ENCODE measurements at regions not wholly inside any gene's neighbourhood (a gene's known extent, or its start where the extent isn't known, plus 50 kb on each side); places are given as distances from the start of the nearest gene placed in this dataset.
"Not testable (repeated sequence)": the region's sequence is repeated elsewhere in the genome, so short reads cannot be mapped to it uniquely, and the experiment has no call there.

DNA sequence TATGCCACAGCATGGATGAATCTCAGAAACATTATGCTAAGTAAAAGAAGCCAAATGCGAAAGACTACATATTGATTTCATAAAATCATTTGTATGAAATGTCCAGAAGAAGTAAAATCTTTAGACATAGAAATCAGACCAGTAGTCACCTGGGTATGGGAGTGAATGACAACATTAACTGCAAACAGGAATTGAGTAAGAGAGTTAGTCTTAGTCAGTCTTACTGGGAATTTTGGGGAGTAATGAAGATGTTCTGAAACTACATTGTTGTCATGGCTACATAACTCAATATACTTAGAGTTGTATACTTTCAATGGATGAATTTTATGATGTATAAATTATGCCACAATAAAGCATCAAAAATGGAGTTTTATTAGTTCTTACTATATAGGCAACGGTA, 107.8 kb upstream of the CHORDC1 start:
- DNase-seq: no peak

- no peak for DNase-seq
These were observed 106.2 kb upstream of the CHORDC1 start for GRCh38 chr11:90329043-90329442.

GRCh38 chr11:90326647-90327046, 103.8 kb upstream of the CHORDC1 start:
- DNase-seq: no peak

GRCh38 chr11:90323289-90323688, 100.4 kb upstream of the CHORDC1 start:
- no peak for DNase-seq

GRCh38 chr11:90321018-90321417, 98.2 kb upstream of the CHORDC1 start:
- no peak for DNase-seq

DNA sequence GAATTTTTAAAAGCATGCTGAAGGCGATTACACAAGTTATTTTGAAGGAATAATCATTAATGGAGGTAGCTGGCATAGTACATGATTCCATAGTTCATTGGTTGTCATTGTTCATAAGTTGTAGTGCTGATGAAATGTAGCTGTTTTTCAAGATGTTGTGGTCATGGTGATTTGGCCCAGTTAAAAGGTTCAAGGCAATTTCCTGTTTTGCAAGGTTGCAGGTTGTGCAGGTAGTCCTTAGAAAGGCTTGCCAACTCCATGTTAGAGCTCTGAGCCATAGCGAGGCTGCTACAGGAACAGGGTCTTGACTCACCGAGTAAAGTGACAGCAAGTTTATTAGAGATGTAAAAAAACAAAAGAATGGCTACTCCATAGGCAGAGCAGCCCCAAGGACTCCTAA, 95.8 kb upstream of the CHORDC1 start:
- DNase-seq: no peak

DNA sequence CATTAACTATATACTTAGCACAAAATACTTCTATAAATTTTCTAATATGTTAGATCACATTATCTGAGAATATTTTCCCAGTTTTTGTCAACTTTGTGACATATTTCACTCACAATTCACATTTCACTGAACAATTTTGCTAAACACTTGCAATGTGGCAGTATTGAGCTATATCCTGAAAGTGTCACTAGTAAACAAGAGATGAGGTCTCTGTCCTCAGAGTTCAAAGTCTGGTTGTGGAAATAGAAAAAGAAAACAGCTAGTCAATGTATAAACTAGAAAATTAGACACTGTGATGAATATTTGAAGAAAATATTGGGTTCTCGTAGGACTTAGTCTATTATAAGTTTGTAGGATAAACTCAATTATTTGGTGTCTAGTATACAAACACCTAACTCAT, 87.4 kb upstream of the CHORDC1 start:
- DNase-seq: no peak

DNA sequence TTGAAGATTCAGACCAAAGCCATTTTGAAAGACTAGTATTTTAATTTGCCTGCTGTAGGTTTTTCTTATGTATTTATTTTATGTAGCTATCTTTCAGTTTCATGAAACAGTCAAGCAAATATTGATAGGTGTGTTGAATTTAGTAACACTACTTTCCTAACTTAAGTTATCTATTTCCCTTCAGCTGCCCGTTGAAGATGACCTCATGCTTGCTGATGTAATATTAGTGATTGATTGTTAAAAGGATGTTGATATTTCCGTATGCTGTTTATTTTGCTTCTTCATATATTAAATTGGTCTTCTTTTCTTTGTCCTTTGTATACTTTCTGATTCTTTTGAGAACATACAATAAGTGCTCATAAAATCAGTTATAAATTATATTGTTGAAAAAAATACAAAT, 86.8 kb upstream of the CHORDC1 start:
- DNase-seq: no peak

DNA sequence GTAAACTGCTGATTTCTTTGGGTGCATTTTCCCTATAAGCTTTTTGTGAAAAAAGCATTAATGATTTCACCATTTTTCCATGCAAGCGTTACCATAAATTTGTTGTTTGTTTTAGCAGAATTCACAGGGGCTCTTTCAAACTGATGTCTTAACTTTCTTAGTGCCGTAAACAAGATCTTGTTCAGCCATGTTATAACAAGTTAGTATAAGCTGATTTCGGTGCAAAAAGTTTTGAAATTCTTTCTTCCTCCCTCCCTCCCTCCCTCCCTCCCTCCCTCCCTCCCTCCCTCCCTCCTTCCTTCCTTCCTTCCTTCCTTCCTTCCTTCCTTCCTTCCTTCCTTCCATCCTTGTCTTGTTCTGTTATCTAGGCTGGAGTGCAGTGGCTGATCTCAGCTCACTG, 71.7 kb upstream of the CHORDC1 start:
- DNase-seq: no peak

DNA sequence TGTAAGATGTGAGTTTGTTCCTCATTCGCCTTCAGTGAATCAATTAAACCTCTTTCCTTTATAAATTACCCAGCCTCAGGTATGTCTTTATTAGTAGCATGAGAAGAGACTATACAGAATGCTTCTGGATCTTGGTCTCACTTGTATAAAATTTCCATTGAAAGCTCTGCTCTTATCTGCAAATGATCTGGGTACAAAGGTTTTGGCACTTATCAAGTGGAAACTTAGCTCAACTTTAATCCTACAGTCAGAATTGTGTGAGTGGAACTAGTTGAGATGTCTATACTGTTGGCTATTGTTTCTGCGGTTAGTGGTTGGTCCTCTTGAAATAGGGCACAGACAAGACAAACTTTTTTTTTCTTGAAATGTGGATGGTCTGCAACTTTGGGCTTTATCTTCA, 71.2 kb upstream of the CHORDC1 start:
- DNase-seq: no peak

DNA sequence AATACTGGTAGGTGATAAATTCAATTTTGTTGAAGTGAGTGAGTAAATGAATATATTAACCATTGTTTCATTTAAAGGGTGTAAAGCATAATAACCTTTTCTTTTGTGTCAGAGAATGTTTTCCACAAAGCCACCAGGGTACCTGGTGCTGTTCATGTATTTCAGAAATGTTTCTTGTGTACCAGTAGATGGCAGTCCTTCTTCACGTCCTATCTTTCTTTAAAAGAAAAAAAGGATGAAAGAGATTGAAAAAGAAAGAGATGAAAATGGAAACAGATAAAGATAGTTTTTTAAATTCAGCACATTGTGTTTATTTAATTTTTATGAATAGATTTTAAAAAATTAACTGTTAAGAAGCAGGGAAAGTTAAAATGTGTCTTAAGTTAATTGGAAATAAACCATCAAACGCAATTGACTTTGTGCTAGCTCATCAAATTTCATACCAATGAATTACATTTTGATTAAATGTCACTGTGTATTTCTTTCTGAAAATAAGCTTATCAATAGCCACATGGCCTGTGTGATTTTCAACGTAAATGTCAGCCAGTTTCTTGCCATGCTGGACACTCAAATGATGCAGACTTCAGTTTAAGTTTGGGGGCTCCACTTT, 65.5 kb upstream of the CHORDC1 start:
- DNase-seq: no peak

DNA sequence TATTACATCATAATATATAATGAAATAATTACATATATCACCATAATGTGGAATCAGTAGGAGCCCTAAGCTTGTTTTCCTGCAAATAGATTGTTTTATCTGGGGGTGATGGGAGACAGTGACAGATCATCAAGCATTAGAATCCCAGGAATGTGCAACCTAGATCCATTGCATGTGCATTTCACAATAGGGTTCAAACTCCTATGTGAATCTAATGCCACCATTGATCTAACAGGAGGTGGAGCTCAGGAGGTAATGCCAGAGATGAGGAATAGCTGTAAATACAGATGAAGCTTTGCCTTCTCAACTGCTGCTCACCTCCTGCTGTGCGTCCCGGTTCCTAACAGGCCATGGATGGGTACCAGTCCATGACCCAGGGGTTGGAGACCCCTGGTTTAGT, 63.8 kb upstream of the CHORDC1 start:
- DNase-seq: no peak

DNA sequence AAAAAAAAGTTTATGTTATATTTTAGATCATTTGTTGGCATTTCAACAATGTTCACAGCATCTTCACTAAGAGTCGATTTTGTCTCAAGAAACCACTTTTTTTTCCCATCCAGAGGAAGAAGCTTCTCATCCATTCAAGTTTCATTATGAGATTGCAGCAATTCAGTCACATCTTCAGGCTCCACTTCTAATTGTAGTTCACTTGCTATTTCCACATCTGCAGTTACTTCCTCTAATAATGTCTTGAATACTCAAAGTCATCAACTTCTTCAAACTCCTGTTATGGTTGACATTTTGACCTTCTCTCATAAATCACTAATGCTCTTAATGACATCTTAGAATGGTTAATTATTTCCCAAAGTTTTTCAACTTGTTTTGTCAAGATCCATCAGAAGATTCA, 61.3 kb upstream of the CHORDC1 start:
- DNase-seq: no peak

DNA sequence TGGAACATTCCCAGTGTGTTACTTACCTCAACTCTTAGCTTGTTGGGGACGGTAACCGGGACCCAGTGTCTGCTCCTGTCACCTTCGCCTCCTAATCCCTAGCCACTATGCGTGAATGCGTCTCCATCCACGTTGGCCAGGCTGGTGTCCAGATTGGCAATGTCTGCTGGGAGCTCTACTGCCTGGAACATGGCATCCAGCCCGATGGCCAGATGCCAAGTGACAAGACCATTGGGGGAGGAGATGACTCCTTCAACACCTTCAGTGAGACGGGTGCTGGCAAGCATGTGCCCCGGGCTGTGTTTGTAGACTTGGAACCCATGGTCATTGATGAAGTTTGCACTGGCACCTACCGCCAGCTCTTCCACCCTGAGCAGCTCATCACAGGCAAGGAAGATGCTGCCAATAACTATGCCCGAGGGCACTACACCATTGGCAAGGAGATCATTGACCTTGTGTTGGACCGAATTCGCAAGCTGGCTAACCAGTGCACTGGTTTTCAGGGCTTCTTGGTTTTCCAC, 59.8 kb upstream of the CHORDC1 start:
- not testable (repeated sequence) for DNase-seq

GRCh38 chr11:90274362-90274761, 51.5 kb upstream of the CHORDC1 start:
- no peak for DNase-seq

Measured in activated naive CD4-positive, alpha-beta T cell treated with anti-CD3 and anti-CD28 coated beads, Interleukin-2, amount 50 U/mL, for 16 hours (primary cell).